GM12872 (cell line): ENCODE measurements at regions not wholly inside any gene's neighbourhood (a gene's known extent, or its start where the extent isn't known, plus 50 kb on each side); places are given as distances from the start of the nearest gene placed in this dataset.

Source experiments
- TF ChIP-seq, protein P1 (sequence below): IDR thresholded peaks from 3 replicates; pipeline ENCODE4 v1.5.1; 2011; ENCODE audit warnings: low read depth, mild to moderate bottlenecking, low read length, moderate library complexity; ENCODE audit not compliant: insufficient read depth

- TF ChIP-seq, protein P1, sequence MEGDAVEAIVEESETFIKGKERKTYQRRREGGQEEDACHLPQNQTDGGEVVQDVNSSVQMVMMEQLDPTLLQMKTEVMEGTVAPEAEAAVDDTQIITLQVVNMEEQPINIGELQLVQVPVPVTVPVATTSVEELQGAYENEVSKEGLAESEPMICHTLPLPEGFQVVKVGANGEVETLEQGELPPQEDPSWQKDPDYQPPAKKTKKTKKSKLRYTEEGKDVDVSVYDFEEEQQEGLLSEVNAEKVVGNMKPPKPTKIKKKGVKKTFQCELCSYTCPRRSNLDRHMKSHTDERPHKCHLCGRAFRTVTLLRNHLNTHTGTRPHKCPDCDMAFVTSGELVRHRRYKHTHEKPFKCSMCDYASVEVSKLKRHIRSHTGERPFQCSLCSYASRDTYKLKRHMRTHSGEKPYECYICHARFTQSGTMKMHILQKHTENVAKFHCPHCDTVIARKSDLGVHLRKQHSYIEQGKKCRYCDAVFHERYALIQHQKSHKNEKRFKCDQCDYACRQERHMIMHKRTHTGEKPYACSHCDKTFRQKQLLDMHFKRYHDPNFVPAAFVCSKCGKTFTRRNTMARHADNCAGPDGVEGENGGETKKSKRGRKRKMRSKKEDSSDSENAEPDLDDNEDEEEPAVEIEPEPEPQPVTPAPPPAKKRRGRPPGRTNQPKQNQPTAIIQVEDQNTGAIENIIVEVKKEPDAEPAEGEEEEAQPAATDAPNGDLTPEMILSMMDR, result no peak
These were observed 377.0 kb upstream of the USP24 start for GRCh38 chr1:55592122-55592521.

DNA sequence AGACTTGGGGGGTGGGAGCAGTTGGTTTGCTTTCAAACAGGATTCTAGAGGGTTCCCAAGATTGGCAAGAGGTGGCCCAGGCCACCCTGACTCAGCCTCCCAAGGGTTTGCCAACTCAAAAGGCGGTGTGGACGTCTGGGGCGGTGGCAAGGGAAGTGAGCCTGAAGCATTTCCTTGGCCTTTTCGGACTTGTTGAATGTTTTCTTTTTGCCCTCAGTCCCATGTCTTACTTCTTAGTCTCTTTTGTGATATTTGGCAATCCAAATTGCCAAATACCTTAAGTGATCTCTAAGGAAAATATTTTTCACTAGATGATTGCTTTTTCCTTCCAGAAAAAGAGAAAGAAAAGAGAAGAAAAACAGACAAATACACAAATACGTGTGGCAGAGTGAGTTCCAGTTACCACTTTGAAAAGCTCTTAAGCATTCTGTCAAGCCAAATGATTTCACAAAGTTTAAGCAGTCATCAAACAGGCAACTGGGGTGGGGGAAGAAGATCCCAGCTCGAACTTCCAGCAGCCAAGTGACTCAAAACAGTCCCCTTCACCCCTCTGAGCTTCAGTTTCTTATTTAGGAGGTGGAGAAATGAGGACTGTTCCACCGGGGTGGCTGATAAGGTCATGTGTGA is 374.6 kb upstream of the USP24 start:
- TF ChIP-seq, protein P1, result no peak

- TF ChIP-seq, protein P1, result no peak
These were observed 373.1 kb upstream of the USP24 start for GRCh38 chr1:55588309-55588708.

DNA sequence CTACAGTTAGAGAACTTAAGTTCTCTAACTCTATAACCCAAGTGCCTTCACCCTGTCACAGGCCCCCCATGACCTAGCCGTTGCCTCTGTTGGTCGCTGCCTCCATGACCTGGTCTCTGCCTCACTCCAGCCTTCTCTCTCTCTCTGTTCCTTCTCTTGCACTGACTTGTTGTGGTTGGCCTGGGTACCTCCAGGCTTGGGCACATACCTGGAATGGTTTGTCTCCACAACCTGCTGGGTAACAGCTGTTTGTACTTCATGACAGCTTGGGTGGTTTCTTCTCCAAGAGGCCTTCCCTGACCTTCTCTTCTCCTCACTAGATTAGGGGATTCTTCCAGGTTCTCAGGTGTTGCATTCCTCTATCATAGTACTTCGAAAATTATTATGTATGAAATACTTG is 371.6 kb upstream of the USP24 start:
- TF ChIP-seq, protein P1, result no peak

- TF ChIP-seq, protein P1, result no peak
These were observed 370.2 kb upstream of the USP24 start for GRCh38 chr1:55585402-55585792.

GRCh38 chr1:55584526-55585401 is 369.6 kb upstream of the USP24 start:
- TF ChIP-seq, protein P1, result no peak

- TF ChIP-seq, protein P1, result no peak
These were observed 366.9 kb upstream of the USP24 start for GRCh38 chr1:55582084-55582483.
